SK-N-SH treated with all-trans-retinoic acid at 6 μM for 48 hours (cell line): ENCODE measurements at regions not wholly inside any gene's neighbourhood (a gene's known extent, or its start where the extent isn't known, plus 50 kb on each side); places are given as distances from the start of the nearest gene placed in this dataset.

Experiments used
- ARNTL ChIP-seq: fragments of 450-650 bp; formaldehyde crosslinking; IDR thresholded peaks from 2 replicates; pipeline ENCODE4 v1.5.0; 2020; ENCODE audit warnings: low read depth, mild to moderate bottlenecking, moderate library complexity, borderline replicate concordance
- CREB5 ChIP-seq: fragments of 250-450 bp; sonication (Bioruptor Pico); IDR thresholded peaks from 2 replicates; pipeline ENCODE4 v1.5.1; 2020; ENCODE audit warnings: low read depth, mild to moderate bottlenecking, moderate library complexity
- GLIS3 ChIP-seq: fragments of 250-450 bp; sonication (Bioruptor Pico); IDR thresholded peaks from 2 replicates; pipeline ENCODE4 v1.5.0; 2020; ENCODE audit warnings: mild to moderate bottlenecking, moderate library complexity
- OSR1 ChIP-seq: fragments of 250-450 bp; sonication (Bioruptor Pico); IDR thresholded peaks from 2 replicates; pipeline ENCODE4 v1.8.0; 2022; ENCODE audit warnings: moderate library complexity, mild to moderate bottlenecking, inconsistent platforms
- PATZ1 ChIP-seq: fragments of 250-450 bp; sonication (Bioruptor Pico); IDR thresholded peaks from 2 replicates; pipeline ENCODE4 v1.8.0; 2020; ENCODE audit warnings: mild to moderate bottlenecking, moderate library complexity, borderline replicate concordance
- PPARA ChIP-seq: fragments of 250-450 bp; sonication (Bioruptor Pico); IDR thresholded peaks from 2 replicates; pipeline ENCODE4 v1.5.0; 2020; ENCODE audit warnings: mild to moderate bottlenecking, borderline replicate concordance
- SNAI2 ChIP-seq: fragments of 250-450 bp; sonication (Bioruptor Pico); IDR thresholded peaks from 2 replicates; pipeline ENCODE4 v1.5.0; 2020; ENCODE audit warnings: mild to moderate bottlenecking, moderate library complexity
- TSHZ2 ChIP-seq: fragments of 250-450 bp; sonication (Bioruptor Pico); IDR thresholded peaks from 2 replicates; pipeline ENCODE4 v1.5.0; 2020; ENCODE audit warnings: mild to moderate bottlenecking, moderate library complexity
- ZFP3 ChIP-seq: fragments of 250-450 bp; sonication (Bioruptor Pico); IDR thresholded peaks from 2 replicates; pipeline ENCODE4 v1.5.0; 2020; ENCODE audit warnings: mild to moderate bottlenecking, moderate library complexity
- ZNF70 ChIP-seq: fragments of 450-650 bp; formaldehyde crosslinking; IDR thresholded peaks from 2 replicates; pipeline ENCODE4 v1.5.0; 2020; ENCODE audit warnings: mild to moderate bottlenecking, moderate library complexity

- no peak for TF ChIP-seq OSR1 (CRISPR knock-in tag)
- TF ChIP-seq GLIS3 (CRISPR knock-in tag) = no peak
- no peak for TF ChIP-seq PATZ1
- no peak for TF ChIP-seq CREB5 (CRISPR knock-in tag)
- no peak for TF ChIP-seq ZNF70
- TF ChIP-seq SNAI2 (CRISPR knock-in tag) = no peak
- TF ChIP-seq TSHZ2 = no peak
- no peak for TF ChIP-seq ARNTL (CRISPR knock-in tag)
- no peak for TF ChIP-seq ZFP3 (CRISPR knock-in tag)
- TF ChIP-seq PPARA (CRISPR knock-in tag) = no peak
These were observed 179.9 kb upstream of the DTNBP1 start for GRCh38 chr6:15842727-15843117.
